Skeletal muscle satellite cell (primary cell): ENCODE measurements at regions not wholly inside any gene's neighbourhood (a gene's known extent, or its start where the extent isn't known, plus 50 kb on each side); places are given as distances from the start of the nearest gene placed in this dataset.
"Not testable (repeated sequence)": the region's sequence is repeated elsewhere in the genome, so short reads cannot be mapped to it uniquely, and the experiment has no call there.

Experiments used
- H3K27me3 ChIP-seq: 2 replicates; pipeline ENCODE4 v1.7.0; 2013; ENCODE audit warnings: low read length; ENCODE audit not compliant: control insufficient read depth, insufficient read depth
- H3K36me3 ChIP-seq: 2 replicates; pipeline ENCODE4 v1.7.0; 2013; ENCODE audit warnings: mild to moderate bottlenecking, control low read depth, low read length; ENCODE audit not compliant: insufficient read depth
- H3K4me1 ChIP-seq: 2 replicates; pipeline ENCODE4 v1.7.0; 2013; ENCODE audit warnings: low read length; ENCODE audit not compliant: control insufficient read depth, insufficient read depth
- H3K4me2 ChIP-seq: 2 replicates; pipeline ENCODE4 v1.7.0; 2013; ENCODE audit warnings: mild to moderate bottlenecking, low read length
- H3K4me3 ChIP-seq: 2 replicates; pipeline ENCODE4 v1.7.0; 2013; ENCODE audit warnings: low read length
- H3K9ac ChIP-seq: 2 replicates; pipeline ENCODE4 v1.7.0; 2013; ENCODE audit warnings: mild to moderate bottlenecking, low read depth, low read length, moderate library complexity
- H3K9me3 ChIP-seq: replicated peaks from 2 replicates; pipeline ENCODE4 v1.7.0; 2013; ENCODE audit warnings: mild to moderate bottlenecking, control low read depth, low read length

DNA sequence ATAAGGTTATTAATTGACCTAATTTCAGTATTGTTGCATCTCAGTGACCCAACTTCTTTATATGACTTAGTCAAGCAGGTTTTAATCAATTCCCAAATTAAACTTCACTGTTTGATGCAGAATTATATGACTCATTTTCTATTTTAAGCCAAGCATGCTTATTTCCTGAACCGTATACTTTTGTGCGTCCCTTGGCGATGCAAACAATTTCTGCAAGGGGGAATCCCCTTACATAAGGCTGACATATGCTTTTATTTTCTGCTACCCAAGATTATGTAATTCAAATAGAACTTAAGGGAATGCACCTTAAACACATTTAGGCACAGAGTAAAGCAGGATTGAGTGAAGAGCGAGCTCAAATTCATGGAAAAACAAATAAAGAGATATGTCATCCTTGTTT lies 303.9 kb downstream of the PDCD6IP start:
- Histone ChIP-seq H3K4me3 (no peak overlapping the region), H3K27me3 (peaks cover 6% of the 10 kb centered on the region), H3K4me2 (no peak overlapping the region), H3K36me3 (no peaks in the 10 kb centered on the region), H3K4me1 (no peaks in the 10 kb centered on the region), H3K9ac (no peak overlapping the region), H3K9me3 (no peaks in the 10 kb centered on the region)

DNA sequence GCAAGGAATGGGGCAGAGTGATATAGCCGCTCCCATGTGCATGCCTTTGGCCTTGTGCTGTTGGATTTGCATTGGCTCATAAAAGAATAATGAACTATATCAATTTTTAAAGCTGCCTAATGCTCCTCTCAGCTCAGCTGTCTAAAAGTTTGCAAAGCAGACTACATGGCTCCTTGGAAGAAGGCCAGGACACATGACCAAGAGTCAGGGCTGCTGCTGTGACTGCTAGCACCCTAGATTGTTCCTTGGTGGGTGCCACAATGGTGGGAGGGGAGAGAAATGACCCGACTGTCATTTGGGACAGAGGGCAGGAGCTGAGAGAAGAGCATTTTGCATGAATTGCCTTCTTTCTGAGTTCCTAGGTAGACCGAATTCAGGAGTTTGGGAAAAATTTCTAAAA lies 307.9 kb downstream of the PDCD6IP start:
- no peaks in the 10 kb centered on the region for H3K9me3 ChIP-seq
- H3K36me3 ChIP-seq: no peaks in the 10 kb centered on the region
- H3K4me2 ChIP-seq: no peak overlapping the region
- no peak overlapping the region for H3K4me3 ChIP-seq
- H3K4me1 ChIP-seq: no peaks in the 10 kb centered on the region
- H3K27me3 ChIP-seq: peaks cover 6% of the 10 kb centered on the region
- no peak overlapping the region for H3K9ac ChIP-seq

DNA sequence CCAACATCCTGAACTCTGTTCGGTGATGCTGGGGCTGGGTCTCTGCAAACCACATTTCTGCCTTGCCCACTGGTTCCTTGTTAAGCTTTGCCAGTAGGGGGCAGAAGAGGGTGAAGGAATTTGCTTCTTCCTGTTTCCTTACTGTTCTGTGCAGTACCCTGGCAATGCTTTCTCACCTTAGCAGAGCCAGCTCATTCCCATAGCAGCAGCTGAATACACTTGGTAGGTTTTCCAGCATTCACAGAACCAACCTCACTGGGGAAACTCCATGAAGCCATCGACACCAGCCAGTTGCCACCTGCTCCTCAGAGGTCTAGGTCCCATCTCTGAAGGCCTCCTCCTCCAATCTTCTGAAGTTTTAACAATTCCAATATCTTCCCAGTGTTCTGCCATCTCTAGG lies 308.4 kb downstream of the PDCD6IP start:
- Histone ChIP-seq H3K36me3 (no peaks in the 10 kb centered on the region), H3K4me2 (no peak overlapping the region), H3K4me3 (no peak overlapping the region), H3K9ac (no peak overlapping the region), H3K4me1 (no peaks in the 10 kb centered on the region), H3K9me3 (no peaks in the 10 kb centered on the region), H3K27me3 (peaks cover 6% of the 10 kb centered on the region)

DNA sequence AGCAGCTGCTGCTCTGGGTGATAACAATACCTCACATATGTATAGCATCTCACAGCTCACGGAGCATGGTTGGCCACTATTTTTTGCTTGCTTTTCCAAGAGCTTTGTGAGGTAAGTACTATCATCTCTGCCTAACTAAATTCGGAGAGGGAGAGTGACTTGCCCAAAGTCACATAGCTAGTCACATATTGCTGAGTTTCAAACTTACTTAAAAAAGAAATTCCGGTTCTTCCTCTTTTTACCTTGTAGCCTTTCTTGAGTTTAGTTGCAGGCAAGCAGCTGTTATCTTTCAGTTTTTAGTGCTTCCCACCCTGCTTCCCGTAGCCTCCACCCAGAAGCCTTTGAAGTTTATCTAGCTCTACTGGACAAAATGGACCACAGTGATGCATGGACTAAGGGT lies 309.2 kb downstream of the PDCD6IP start:
- peaks cover 6% of the 10 kb centered on the region for H3K27me3 ChIP-seq
- H3K4me2 ChIP-seq: no peak overlapping the region
- H3K4me1 ChIP-seq: no peaks in the 10 kb centered on the region
- no peak overlapping the region for H3K4me3 ChIP-seq
- no peaks in the 10 kb centered on the region for H3K9me3 ChIP-seq
- H3K9ac ChIP-seq: no peak overlapping the region
- no peaks in the 10 kb centered on the region for H3K36me3 ChIP-seq

DNA sequence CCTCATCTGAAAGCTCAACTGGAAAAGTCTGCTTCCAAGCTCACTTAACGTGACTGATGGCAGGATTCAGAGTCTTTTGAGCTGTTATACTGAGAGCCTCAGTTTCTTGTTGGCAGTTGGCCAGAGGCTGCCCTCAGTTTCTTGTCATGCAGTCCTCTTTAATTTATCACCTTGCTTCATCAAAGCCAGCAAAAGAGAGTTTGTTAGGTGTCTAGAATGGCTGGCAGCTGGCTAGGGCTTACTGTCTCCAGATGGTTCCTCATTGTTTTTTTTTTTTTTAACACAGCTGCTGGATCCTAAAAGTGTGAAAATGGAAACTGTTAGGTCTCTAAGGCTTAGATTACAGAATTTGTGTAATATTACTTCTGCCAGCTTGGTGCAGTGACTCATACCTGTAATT lies 310.6 kb downstream of the PDCD6IP start:
- Histone ChIP-seq H3K36me3 (no peaks in the 10 kb centered on the region), H3K9ac (no peak overlapping the region), H3K27me3 (peaks cover 6% of the 10 kb centered on the region), H3K9me3 (no peaks in the 10 kb centered on the region), H3K4me2 (no peak overlapping the region), H3K4me1 (no peaks in the 10 kb centered on the region), H3K4me3 (no peak overlapping the region)

DNA sequence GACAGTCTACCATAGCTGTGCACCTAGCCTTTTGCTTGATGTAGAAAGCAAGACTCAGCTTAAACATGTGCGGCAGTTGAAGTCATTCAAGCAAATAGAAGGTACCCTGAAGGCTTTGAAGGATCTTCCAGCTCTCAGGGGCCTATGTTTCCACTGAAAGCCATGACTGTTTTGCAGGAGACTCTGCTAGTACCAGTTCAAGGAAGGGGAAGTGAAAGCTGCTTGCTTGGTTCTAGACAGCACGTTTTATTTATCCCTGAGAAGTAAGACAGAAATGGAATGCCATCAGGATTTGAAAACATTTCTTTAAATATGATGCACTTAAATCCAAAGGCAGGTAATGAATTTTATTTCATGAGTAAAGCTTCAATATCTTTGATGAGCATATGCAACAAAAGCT lies 311.4 kb downstream of the PDCD6IP start:
- Histone ChIP-seq H3K27me3 (peaks cover 1% of the 10 kb centered on the region), H3K4me2 (no peak overlapping the region), H3K4me1 (no peaks in the 10 kb centered on the region), H3K9ac (no peak overlapping the region), H3K9me3 (no peaks in the 10 kb centered on the region), H3K4me3 (no peak overlapping the region), H3K36me3 (no peaks in the 10 kb centered on the region)

DNA sequence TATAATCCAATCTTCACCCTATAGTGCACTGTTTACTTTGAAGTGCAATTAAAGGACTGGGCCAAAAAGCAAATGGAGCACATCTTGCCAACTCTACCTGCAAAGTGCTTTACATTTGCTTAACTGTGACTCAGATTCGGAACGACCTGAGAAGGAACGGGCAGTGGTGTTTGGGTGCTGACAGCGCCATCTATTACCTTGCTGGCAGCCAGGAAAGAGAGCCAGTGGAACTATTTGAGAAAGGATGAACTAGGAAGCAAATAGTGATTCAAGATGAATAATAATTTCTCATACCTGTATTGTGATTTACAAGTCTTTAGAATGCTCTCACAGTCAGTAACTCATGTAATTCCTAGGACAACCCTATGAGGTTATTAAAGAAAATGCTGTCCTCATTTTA lies 312.9 kb downstream of the PDCD6IP start:
- Histone ChIP-seq H3K9ac (no peak overlapping the region), H3K9me3 (no peaks in the 10 kb centered on the region), H3K4me2 (no peak overlapping the region)

DNA sequence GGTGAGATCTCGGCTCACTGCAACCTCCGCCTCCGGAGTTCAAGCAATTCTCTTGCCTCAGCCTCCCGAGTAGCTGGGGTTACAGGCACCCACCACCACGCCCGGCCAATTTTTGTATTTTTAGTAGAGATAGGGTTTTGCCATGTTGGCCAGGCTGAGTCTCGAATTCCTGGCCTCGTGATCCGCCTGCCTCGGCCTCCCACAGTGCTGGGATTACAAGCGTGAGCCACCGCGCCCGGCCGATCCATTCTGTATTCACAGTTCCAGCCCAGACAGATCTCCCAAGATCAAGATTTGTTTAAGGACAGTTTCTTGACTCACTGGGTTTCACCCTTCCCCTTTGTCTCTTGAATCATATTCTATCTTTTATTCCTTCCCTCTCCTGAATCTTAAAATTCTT lies 313.8 kb downstream of the PDCD6IP start:
- H3K4me3 ChIP-seq, H3K9ac ChIP-seq: not testable (repeated sequence)

More for the DNA sequence above, 312.9 kb downstream of the PDCD6IP start:
- Histone ChIP-seq H3K4me1 (no peaks in the 10 kb centered on the region), H3K36me3 (no peaks in the 10 kb centered on the region), H3K27me3 (no peaks in the 10 kb centered on the region), H3K4me3 (no peak overlapping the region)

DNA sequence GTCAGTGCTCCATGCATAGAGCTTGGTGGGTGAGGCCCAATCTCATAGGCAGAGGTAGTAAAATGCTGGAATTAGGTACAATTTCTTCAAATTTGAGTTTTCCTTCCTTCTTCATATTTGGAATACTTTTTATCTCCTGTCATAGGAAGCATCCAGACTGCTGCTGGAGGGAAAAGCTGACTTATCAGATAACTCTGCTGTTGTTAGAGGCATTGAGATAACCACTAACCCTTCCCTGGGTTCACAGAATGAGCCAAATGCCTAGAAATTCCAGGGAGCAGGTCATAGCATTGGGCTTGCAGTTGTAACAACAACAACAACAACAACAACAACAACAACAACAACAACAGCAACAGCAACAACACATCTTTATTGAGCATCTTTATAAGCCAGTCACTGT lies 332.7 kb downstream of the PDCD6IP start:
- no peak overlapping the region for H3K4me3 ChIP-seq
- H3K36me3 ChIP-seq: no peaks in the 10 kb centered on the region
- H3K9me3 ChIP-seq: no peaks in the 10 kb centered on the region
- H3K9ac ChIP-seq: no peak overlapping the region
- H3K4me2 ChIP-seq: no peak overlapping the region
- no peaks in the 10 kb centered on the region for H3K27me3 ChIP-seq
- H3K4me1 ChIP-seq: no peaks in the 10 kb centered on the region

More for the DNA sequence above, 313.8 kb downstream of the PDCD6IP start:
- H3K4me2 ChIP-seq, H3K27me3 ChIP-seq, H3K9me3 ChIP-seq, H3K36me3 ChIP-seq, H3K4me1 ChIP-seq: not testable (repeated sequence)

DNA sequence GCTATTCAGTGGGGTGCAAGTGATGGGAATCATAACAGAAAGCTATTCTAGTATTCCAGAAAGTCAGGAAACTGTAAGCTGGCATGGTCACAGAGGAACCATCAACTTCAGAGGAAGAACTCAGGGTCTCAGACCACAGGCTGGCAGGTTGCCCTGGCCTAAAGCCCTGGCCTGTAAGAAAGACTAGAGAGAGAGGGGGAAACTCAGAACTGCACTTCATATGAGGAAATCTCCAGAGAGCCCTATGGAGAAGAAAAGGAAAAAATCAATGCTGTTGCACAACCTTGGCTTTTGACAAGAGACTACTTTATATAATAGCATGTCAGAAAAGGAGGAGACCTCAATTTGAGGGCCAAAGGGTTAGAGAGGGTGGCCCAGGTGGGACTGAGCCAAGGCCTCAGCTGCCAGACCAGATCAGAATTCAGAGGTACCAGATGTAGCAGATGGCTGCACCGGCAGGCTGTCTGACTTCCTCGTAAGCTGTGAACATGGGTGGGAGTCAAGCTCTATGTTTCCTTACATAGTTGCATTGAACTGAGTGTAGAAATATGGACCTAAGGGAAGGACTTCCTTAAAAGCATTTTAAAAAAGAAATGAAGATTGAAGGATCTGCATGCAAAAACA lies 333.8 kb downstream of the PDCD6IP start:
- Histone ChIP-seq H3K4me1 (no peaks in the 10 kb centered on the region), H3K9ac (no peak overlapping the region), H3K9me3 (no peaks in the 10 kb centered on the region), H3K4me2 (no peak overlapping the region), H3K36me3 (no peaks in the 10 kb centered on the region), H3K4me3 (no peak overlapping the region), H3K27me3 (no peaks in the 10 kb centered on the region)

DNA sequence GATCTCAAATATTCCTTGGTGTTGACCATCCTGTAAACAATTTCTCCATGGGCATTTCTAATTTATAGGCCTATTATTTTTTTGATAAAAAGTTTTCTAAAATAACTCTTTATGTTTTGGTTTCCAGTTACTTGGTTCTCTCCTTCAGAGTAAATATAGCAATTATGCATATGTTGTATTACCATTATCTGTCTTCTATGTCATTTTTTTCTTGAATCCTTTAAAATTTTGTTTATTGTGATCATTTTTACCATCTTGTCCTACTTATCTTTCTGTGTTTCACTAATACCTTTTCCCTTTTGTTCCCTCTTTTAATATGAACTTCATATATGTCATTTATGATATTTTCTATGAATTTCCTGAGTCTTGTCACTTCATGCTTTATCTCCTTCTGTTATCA lies 341.1 kb downstream of the PDCD6IP start:
- H3K27me3 ChIP-seq: no peaks in the 10 kb centered on the region
- no peaks in the 10 kb centered on the region for H3K9me3 ChIP-seq
- no peaks in the 10 kb centered on the region for H3K4me1 ChIP-seq
- H3K36me3 ChIP-seq: no peaks in the 10 kb centered on the region
- H3K9ac ChIP-seq: no peak overlapping the region
- H3K4me3 ChIP-seq: no peak overlapping the region
- H3K4me2 ChIP-seq: no peak overlapping the region

DNA sequence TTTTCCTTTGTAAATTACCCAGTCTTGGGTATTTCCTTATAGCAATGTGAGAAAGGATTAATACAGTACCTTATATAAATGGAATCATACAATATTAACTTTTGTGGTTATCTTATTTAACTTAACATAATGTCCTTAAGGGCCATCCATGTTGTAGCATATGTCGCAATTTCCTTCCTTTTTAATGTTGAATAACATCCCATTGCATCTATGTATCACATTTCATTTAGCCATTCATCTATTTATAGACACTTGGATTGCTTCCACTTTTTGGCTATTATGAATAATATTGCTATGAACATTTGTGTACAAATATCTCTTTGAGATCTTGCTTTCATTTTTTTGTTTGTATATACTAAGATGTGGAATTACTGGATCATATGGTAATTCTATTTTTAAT lies 342.2 kb downstream of the PDCD6IP start:
- no peak overlapping the region for H3K4me3 ChIP-seq
- no peak overlapping the region for H3K9ac ChIP-seq
- no peaks in the 10 kb centered on the region for H3K9me3 ChIP-seq
- H3K4me2 ChIP-seq: no peak overlapping the region
- no peaks in the 10 kb centered on the region for H3K27me3 ChIP-seq
- no peaks in the 10 kb centered on the region for H3K36me3 ChIP-seq
- H3K4me1 ChIP-seq: no peaks in the 10 kb centered on the region
